ENCODE measurements at regions not wholly inside any gene's neighbourhood (a gene's known extent, or its start where the extent isn't known, plus 50 kb on each side); places are given as distances from the start of the nearest gene placed in this dataset.
"Not testable (repeated sequence)": the region's sequence is repeated elsewhere in the genome, so short reads cannot be mapped to it uniquely, and the experiment has no call there.

DNA sequence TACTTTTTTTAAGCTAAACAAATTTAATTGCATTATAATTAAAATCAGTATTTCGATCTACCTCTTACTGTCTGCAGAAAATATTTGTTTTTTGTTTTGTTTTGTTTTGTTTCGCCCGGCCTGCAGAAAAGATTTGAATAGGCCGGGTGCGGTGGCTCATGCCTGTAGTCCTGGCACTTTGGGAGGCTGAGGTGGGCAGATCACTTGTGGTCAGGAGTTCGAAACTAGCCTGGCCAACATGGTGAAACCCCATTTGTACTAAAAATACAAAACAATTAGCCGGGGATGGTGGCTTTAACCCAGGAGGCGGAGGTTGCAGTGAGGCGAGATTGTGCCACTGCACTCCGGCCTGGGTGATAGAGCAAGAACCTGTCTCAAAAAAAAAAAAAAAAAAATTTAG lies 134.8 kb downstream of the ANAPC4 start:
- H3K79me2 ChIP-seq (ENCODE audit: insufficient read depth, low read length); H3K4me1 ChIP-seq (ENCODE audit: control insufficient read depth in 1 of 2, insufficient read depth in 2 of 2, low read length in 2 of 2); ATAC-seq; H3K9me3 ChIP-seq (ENCODE audit: control insufficient read depth in 1 of 2, insufficient read depth in 1 of 2, low read depth in 1 of 2, low read length in 2 of 2); H3K4me2 ChIP-seq (ENCODE audit: low read length); RAD21 ChIA-PET (ENCODE audit: low non-redundant PET in 1 of 2, low total read pairs in 2 of 2, uncharacterized antibody in 2 of 2, unreplicated experiment in 2 of 2); H3K4me3 ChIP-seq (replicated peaks in 1 of 2; ENCODE audit: low read depth in 1 of 2, low read length in 2 of 2); H3K27me3 ChIP-seq (ENCODE audit: insufficient read depth, low read length); H3K9ac ChIP-seq (ENCODE audit: low read length); H3K9me2 ChIP-seq (ENCODE audit: insufficient read depth); H3K36me3 ChIP-seq (ENCODE audit: control insufficient read depth in 1 of 2, insufficient read depth in 2 of 2, low read length in 2 of 2); H2AFZ ChIP-seq (ENCODE audit: low read depth, low read length, poor library complexity, severe bottlenecking); BruUV-seq (replicated peaks); intact Hi-C loops (cut with micrococcal nuclease); H4K20me1 ChIP-seq (ENCODE audit: insufficient read depth); H3K27ac ChIP-seq (ENCODE audit: low read depth, low read length); DNase-seq (ENCODE audit: low read depth, low spot score); POLR2A ChIA-PET: not testable (repeated sequence)
- CTCF ChIA-PET: interaction anchor here (2.9 kb wide), 1 partner anchor 19 kb away, joined by 14 read pairs; no protein-coding TSS in a partner anchor

DNA sequence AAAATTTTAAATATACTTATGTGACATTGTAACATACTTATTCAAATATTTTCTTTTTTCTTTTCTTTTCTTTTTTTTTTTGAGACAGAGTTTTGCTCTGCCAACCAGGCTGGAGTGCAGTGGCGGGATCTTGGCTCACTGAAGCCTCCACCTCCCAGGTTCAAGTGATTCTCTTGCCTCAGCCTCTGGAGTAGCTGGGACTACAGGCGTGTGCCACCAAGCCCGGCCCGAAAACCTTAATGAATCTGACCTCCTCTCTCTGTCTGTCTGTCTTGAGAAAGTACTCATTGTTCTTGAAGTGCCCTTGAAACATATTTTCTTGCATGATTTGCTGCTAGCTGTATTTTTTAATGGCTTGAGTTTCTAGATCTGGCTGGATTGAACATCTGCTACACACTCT lies 136.8 kb downstream of the ANAPC4 start:
- Histone ChIP-seq H3K4me1 (ENCODE audit: control insufficient read depth in 1 of 2, insufficient read depth in 2 of 2, low read length in 2 of 2) (no peaks in the 10 kb centered on the region), H3K9me3 (ENCODE audit: control insufficient read depth in 1 of 2, insufficient read depth in 1 of 2, low read depth in 1 of 2, low read length in 2 of 2) (no peaks in the 10 kb centered on the region), H3K4me2 (ENCODE audit: low read length) (no peak overlapping the region), H3K27me3 (ENCODE audit: insufficient read depth, low read length) (no peaks in the 10 kb centered on the region; the same call in 1 of the 2 replicates), H3K79me2 (ENCODE audit: insufficient read depth, low read length) (no peaks in the 10 kb centered on the region), H4K20me1 (ENCODE audit: insufficient read depth) (no peaks in the 10 kb centered on the region), H3K27ac (ENCODE audit: low read depth, low read length) (no peak overlapping the region), H3K9ac (ENCODE audit: low read length) (no peak overlapping the region), H3K4me3 (replicated peaks in 1 of 2; ENCODE audit: low read depth in 1 of 2, low read length in 2 of 2) (no peak overlapping the region), H3K36me3 (ENCODE audit: control insufficient read depth in 1 of 2, insufficient read depth in 2 of 2, low read length in 2 of 2) (no peaks in the 10 kb centered on the region), H2AFZ (ENCODE audit: low read depth, low read length, poor library complexity, severe bottlenecking) (no peak overlapping the region), H3K9me2 (ENCODE audit: insufficient read depth) (no peaks in the 10 kb centered on the region)
- RAD21 ChIA-PET (ENCODE audit: low non-redundant PET in 1 of 2, low total read pairs in 2 of 2, uncharacterized antibody in 2 of 2, unreplicated experiment in 2 of 2): no interaction called here
- BruUV-seq (replicated peaks): no TSS peak
- TF ChIP-seq SRF (IDR thresholded peaks at IDR 0.05; ENCODE audit: low read depth): no peak
- POLR2A ChIA-PET: no interaction called here
- DNase-seq (ENCODE audit: low read depth, low spot score) (no peak), ATAC-seq (no peak)
- intact Hi-C loops (cut with micrococcal nuclease): no loop called here
- CTCF ChIA-PET: no interaction called here

GRCh38 chr4:25523405-25523804 lies 132.2 kb upstream of the SLC34A2 start:
- peak; percentile 50 for ATAC-seq

More at GRCh38 chr4:25523405-25523804, 132.2 kb upstream of the SLC34A2 start:
- Histone ChIP-seq H3K4me1 (ENCODE audit: control insufficient read depth in 1 of 2, insufficient read depth in 2 of 2, low read length in 2 of 2) (peaks cover 6 to 11% of the 10 kb centered on the region in 2 experiments; a peak in 3 of 4 replicates), H3K4me2 (ENCODE audit: low read length) (peak overlapping the region; percentile 34), H3K9me2 (ENCODE audit: insufficient read depth) (no peaks in the 10 kb centered on the region), H3K36me3 (ENCODE audit: control insufficient read depth in 1 of 2, insufficient read depth in 2 of 2, low read length in 2 of 2) (no peaks in the 10 kb centered on the region), H3K27ac (ENCODE audit: low read depth, low read length) (no peak overlapping the region), H3K27me3 (ENCODE audit: insufficient read depth, low read length) (no peaks in the 10 kb centered on the region), H2AFZ (ENCODE audit: low read depth, low read length, poor library complexity, severe bottlenecking) (no peak overlapping the region), H3K4me3 (replicated peaks in 1 of 2; ENCODE audit: low read depth in 1 of 2, low read length in 2 of 2) (no peak overlapping the region), H3K9me3 (ENCODE audit: control insufficient read depth in 1 of 2, insufficient read depth in 1 of 2, low read depth in 1 of 2, low read length in 2 of 2) (no peaks in the 10 kb centered on the region), H3K9ac (ENCODE audit: low read length) (no peak overlapping the region), H3K79me2 (ENCODE audit: insufficient read depth, low read length) (no peaks in the 10 kb centered on the region), H4K20me1 (ENCODE audit: insufficient read depth) (no peaks in the 10 kb centered on the region)
- intact Hi-C loops (cut with micrococcal nuclease): no loop called here
- TF ChIP-seq TCF7L2 (IDR thresholded peaks at IDR 0.05; ENCODE audit: borderline replicate concordance, extremely low read depth, insufficient read depth, insufficient read length): peak; percentile 89
- TF ChIP-seq FOSL1 (IDR thresholded peaks at IDR 0.05; ENCODE audit: low read depth): peak; percentile 7; the same call in 1 of the 2 replicates
- no peak for TF ChIP-seq CBX3 (IDR thresholded peaks at IDR 0.05; ENCODE audit: low read depth)
- TF ChIP-seq CEBPB (IDR thresholded peaks at IDR 0.05; ENCODE audit: low read depth): no peak
- POLR2A ChIA-PET: no interaction called here
- RAD21 ChIA-PET (ENCODE audit: low non-redundant PET in 1 of 2, low total read pairs in 2 of 2, uncharacterized antibody in 2 of 2, unreplicated experiment in 2 of 2): no interaction called here
- BruUV-seq (replicated peaks): no TSS peak
- no peak for DNase-seq (ENCODE audit: low read depth, low spot score)
- CTCF ChIA-PET: no interaction called here
